ENCODE measurements at regions not wholly inside any gene's neighbourhood (a gene's known extent, or its start where the extent isn't known, plus 50 kb on each side); places are given as distances from the start of the nearest gene placed in this dataset.

- no peak for DNase-seq (ENCODE audit: extremely low spot score in 2 of 2)
- H3K4me3 ChIP-seq = no peak overlapping the region
- no peak overlapping the region for H3K27ac ChIP-seq
- peaks cover 0 to 11% of the 10 kb centered on the region in 2 donors for H3K36me3 ChIP-seq
- intact Hi-C loops (cut with DNase I) = no loop called here
- no peaks in the 10 kb centered on the region for H3K9me3 ChIP-seq
- no peaks in the 10 kb centered on the region for H3K4me1 ChIP-seq
- H3K27me3 ChIP-seq = no peaks in the 10 kb centered on the region
- TF ChIP-seq POLR2AphosphoS5 (IDR thresholded peaks at IDR 0.05; ENCODE audit: insufficient read depth in 1 of 2, low read depth in 1 of 2) (no peak), CTCF (IDR thresholded peaks at IDR 0.05) (no peak), POLR2A (IDR thresholded peaks at IDR 0.05) (no peak)
Observed at GRCh38 chr4:125492957-125493356, 178.2 kb downstream of the FAT4 start.

GRCh38 chr4:125497861-125498260 is 183.1 kb downstream of the FAT4 start:
- Histone ChIP-seq H3K4me1 (no peaks in the 10 kb centered on the region), H3K36me3 (no peaks in the 10 kb centered on the region), H3K9me3 (no peaks in the 10 kb centered on the region), H3K27ac (no peak overlapping the region), H3K27me3 (no peaks in the 10 kb centered on the region), H3K4me3 (no peak overlapping the region)
- DNase-seq (ENCODE audit: extremely low spot score in 2 of 2) = no peak
- intact Hi-C loops (cut with DNase I) = no loop called here
- TF ChIP-seq CTCF (IDR thresholded peaks at IDR 0.05) = no peak
- no peak for TF ChIP-seq POLR2AphosphoS5 (IDR thresholded peaks at IDR 0.05; ENCODE audit: insufficient read depth in 1 of 2, low read depth in 1 of 2)
- no peak for TF ChIP-seq POLR2A (IDR thresholded peaks at IDR 0.05)

- Histone ChIP-seq H3K27ac (no peak overlapping the region), H3K9me3 (no peaks in the 10 kb centered on the region), H3K27me3 (no peaks in the 10 kb centered on the region), H3K36me3 (no peaks in the 10 kb centered on the region), H3K4me1 (no peaks in the 10 kb centered on the region), H3K4me3 (no peak overlapping the region)
- DNase-seq (ENCODE audit: extremely low spot score in 2 of 2) = no peak
- TF ChIP-seq POLR2AphosphoS5 (IDR thresholded peaks at IDR 0.05; ENCODE audit: insufficient read depth in 1 of 2, low read depth in 1 of 2) = no peak
- intact Hi-C loops (cut with DNase I) = no loop called here
Observed at GRCh38 chr4:125498981-125499380, 184.2 kb downstream of the FAT4 start.

GRCh38 chr4:125501090-125501489 is 186.3 kb downstream of the FAT4 start:
- H3K4me3 ChIP-seq = no peak overlapping the region
- intact Hi-C loops (cut with DNase I) = no loop called here
- H3K4me1 ChIP-seq = no peaks in the 10 kb centered on the region
- H3K9me3 ChIP-seq = no peaks in the 10 kb centered on the region
- no peaks in the 10 kb centered on the region for H3K27me3 ChIP-seq
- no peaks in the 10 kb centered on the region for H3K36me3 ChIP-seq
- DNase-seq (ENCODE audit: extremely low spot score in 2 of 2) = no peak
- TF ChIP-seq POLR2A (IDR thresholded peaks at IDR 0.05) (no peak), POLR2AphosphoS5 (IDR thresholded peaks at IDR 0.05; ENCODE audit: insufficient read depth in 1 of 2, low read depth in 1 of 2) (no peak), CTCF (IDR thresholded peaks at IDR 0.05) (no peak)
- H3K27ac ChIP-seq = no peak overlapping the region

GRCh38 chr4:125501568-125501967 is 186.8 kb downstream of the FAT4 start:
- TF ChIP-seq POLR2A (IDR thresholded peaks at IDR 0.05) (no peak), POLR2AphosphoS5 (IDR thresholded peaks at IDR 0.05; ENCODE audit: insufficient read depth in 1 of 2, low read depth in 1 of 2) (no peak), CTCF (IDR thresholded peaks at IDR 0.05) (no peak)
- no peak overlapping the region for H3K27ac ChIP-seq
- no peaks in the 10 kb centered on the region for H3K4me1 ChIP-seq
- H3K36me3 ChIP-seq = no peaks in the 10 kb centered on the region
- no peaks in the 10 kb centered on the region for H3K9me3 ChIP-seq
- no peak for DNase-seq (ENCODE audit: extremely low spot score in 2 of 2)
- no peak overlapping the region for H3K4me3 ChIP-seq
- no peaks in the 10 kb centered on the region for H3K27me3 ChIP-seq
- intact Hi-C loops (cut with DNase I) = no loop called here

GRCh38 chr4:125505621-125506020 is 190.9 kb downstream of the FAT4 start:
- H3K9me3 ChIP-seq = no peaks in the 10 kb centered on the region
- H3K27me3 ChIP-seq = no peaks in the 10 kb centered on the region
- H3K4me3 ChIP-seq = no peak overlapping the region
- TF ChIP-seq POLR2AphosphoS5 (IDR thresholded peaks at IDR 0.05; ENCODE audit: insufficient read depth in 1 of 2, low read depth in 1 of 2) = no peak
- TF ChIP-seq CTCF (IDR thresholded peaks at IDR 0.05) = no peak
- TF ChIP-seq POLR2A (IDR thresholded peaks at IDR 0.05) = no peak
- no peak for DNase-seq (ENCODE audit: extremely low spot score in 2 of 2)
- H3K36me3 ChIP-seq = no peaks in the 10 kb centered on the region
- H3K27ac ChIP-seq = no peak overlapping the region
- no peaks in the 10 kb centered on the region for H3K4me1 ChIP-seq
- intact Hi-C loops (cut with DNase I) = no loop called here
